SK-N-DZ (cell line): ENCODE measurements at regions not wholly inside any gene's neighbourhood (a gene's known extent, or its start where the extent isn't known, plus 50 kb on each side); places are given as distances from the start of the nearest gene placed in this dataset.
A peak's percentile ranks its signal among the peaks of the same experiment; 100 is the strongest.

Experiments
- DNase-seq: peaks from one replicate; pipeline ENCODE4 v3.0.0-alpha.2; 2015; ENCODE audit warnings: low spot score

DNA sequence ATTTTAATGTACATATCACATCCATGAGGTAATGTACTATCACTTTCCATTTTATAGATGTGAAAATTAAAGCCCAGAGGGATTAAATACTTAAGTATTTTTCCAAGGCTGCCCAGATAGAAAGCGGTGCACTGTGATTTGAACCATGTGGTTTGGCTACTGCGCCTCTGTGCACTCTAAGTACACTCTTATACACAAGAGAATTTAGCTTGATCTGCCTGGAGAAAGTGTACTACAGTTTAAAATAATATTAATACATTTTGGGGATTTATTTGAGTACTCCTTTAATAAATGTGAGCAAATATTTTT is 360.4 kb upstream of the ACTBL2 start:
- DNase-seq: no peak

DNA sequence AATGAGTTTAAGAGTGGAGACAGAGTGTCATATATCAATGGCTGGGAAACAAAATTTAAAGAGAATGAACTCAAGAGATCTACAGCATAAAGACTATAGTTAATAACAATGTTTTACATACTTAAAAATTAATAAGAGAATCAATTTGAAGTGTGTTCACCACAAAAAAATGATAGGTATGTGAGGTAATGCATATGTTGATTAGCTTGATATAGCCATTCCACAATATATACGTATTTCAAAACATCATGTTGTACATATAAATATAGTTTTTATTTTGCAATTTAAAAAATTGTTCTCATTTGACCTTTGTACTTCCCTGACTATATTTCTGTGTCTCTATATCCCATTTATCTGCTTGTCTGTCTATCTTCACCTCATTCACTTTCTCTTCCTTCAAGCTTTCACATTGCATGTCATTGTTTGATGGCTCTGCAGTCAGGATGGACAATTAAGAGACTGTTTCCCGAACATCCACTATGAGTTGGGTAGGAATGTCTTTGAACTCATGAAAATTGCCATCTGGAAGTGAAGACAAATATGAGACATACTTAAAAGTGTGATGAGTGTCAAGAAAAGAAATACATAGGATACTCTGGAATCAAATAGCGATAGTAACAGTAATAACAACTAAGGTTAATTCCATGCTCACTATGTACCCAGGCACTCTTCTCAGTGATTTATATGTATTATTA is 359.9 kb upstream of the ACTBL2 start:
- no peak for DNase-seq

DNA sequence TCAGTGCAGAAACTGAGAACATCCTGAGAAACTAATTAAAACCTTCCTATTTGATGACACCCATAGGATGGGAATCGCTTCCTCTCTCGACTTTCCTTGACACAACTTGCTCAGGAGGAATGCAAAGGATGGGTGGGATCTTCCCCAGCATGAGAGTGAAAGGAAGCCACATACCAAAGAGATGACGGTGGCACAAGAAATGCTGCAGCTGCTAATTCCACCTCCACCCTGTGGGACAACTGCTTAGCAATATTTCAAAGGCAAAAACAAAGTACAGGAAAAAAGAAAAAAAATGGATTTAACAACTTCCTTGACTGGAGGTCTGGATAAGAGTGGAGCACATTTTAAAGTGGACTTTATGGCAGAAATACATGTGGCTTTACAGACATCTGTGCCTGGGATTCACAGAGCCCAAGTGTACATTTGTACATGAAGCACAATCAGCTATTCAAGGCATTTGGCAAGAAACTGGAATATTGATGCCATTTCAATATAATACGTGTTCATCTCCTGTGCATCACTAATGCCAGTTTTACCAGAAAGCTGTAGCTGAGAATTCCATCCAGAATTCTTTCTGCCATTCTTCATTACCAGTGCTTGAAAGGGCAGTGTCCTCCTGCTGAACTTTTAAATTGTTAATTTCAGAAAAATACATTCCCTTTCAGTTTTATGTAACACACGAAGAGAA is 359.2 kb upstream of the ACTBL2 start:
- DNase-seq: no peak

DNA sequence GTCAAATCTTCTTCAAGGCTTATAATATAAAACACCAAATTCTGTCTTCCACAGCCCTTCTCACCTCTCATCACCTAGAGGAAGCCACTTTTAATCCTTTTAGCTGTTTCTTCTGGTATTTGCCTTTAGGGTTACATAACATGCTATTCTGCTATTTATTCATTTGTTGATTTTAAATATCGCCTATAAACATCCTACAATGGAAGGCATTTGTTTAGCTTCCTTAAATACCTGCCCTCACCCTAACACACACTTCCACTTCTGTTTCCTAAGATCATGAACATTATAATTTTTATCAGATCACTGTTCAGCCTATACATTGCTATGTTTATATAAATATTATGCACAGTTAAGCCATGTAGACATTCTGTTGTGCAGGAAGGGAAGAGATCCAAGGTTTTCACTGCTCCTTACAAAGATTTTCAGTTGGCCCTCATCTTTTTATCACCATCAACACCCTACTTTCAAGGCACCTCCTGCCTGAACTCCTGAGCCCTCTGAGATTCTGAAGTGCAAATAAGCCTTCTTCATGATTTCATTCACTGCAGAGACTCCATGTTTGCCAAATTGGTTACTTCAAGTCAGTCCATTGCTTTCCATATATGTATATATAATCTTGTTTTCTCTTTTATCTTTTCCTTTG is 356.9 kb upstream of the ACTBL2 start:
- DNase-seq: no peak

DNA sequence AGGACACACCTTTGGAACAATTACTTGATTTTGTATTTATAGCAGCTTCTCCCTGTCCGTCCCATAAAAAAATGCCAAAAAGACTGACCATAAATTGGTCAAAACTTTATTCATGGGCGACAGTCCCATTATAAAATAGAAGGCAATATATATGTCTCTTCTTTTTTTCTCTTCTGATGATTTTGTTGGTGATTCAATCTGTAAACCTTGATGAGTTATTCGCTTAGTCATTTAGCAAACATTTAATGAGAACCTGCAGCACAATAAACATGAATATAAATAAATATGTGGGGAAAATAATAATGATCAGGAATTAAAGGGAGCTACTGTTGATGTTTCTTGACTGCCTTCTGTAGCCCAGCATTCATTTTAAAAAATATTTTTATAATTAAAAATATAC is 356.4 kb upstream of the ACTBL2 start:
- no peak for DNase-seq

DNA sequence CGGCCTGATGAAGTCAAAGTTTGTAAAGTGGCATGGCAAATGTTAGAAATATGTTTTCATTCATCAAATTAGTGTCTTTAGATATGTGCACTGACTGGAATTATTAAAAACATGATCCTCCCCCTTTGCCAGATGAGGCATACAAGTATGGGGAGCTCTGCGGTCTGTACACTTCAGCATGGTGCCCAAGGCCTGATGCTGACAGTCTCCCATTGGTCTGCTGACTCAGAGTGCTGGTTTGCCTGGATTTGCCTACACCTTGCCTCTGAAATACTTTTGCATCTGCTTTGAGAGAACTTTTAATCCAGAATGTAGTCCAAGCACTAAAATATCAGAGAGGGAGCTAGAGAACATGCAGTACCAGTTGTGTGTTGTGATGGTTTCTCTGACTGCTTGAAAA is 354.3 kb upstream of the ACTBL2 start:
- DNase-seq: no peak

DNA sequence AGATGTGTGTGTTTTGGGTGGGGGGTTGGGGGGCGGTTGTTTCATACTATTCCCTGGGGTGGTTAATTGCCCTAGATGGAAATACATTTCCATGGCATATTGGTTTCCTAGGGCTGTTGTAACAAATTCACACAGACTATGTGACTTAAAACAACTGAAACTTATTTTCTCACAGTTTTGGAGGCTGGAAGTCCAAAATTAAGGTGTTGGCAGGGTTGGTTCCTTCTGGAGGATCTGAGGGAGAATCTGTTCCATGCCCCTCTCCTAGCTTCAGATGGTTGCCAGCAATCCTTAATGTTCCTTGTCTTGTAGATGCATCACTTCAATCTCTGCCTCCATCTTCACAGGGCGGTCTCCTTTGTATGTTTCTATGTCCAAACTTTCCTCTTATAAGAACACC is 353.7 kb upstream of the ACTBL2 start:
- DNase-seq: no peak

DNA sequence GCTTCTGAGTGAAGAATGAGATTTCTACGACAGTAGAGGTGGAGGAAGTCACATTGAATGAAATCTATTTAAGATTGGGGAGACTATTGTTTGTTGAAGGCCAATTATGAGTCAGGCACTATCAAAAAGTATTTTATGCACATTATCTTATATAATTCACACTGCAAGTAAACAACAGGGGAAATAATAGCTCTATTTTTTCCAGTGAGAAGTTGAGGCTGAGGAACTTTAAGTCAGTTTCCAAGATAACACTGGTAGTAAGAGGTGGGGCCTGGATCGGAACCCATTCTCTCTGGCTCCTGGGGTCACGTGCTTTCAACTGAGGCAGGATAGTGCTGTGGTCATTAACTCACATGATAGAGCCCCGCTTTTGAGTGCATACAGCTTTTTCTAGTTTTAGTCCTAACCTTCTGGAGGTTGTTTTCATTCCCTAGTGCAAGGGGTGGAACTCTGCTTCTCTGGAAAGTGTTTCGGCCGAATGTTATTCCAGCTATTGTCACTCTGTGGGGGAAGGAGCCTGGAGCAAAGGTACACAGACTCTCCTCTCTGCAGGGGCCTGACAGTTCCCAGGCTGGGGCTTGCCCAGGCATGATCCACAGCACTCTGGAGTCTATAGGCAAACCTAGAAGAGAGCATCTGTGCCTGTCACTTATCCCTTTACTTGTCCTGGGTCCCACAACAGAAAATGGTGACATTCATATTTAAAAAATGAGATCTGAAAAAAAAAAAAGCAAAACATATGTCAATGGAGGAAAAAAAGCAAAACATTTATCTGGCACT is 352.4 kb upstream of the ACTBL2 start:
- peak; percentile 10 for DNase-seq

DNA sequence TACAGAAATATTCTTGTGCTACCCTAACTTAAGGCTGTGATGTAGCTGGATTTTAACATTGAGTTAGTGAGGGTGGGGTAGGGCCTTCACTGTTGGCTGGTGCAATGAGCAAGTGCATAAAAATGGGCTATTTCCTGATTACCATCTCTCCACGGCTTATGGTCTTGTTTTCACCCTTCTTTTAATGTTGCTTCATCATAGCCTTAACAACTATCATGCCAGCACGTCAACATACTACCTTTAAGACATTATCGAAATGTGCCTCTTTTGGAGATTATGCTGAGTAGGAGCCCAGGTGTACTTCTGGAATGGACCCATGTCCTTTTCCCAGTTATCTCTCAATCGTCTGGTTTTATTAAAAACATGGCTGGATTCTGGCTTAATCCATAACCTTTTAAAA is 350.9 kb upstream of the ACTBL2 start:
- DNase-seq: no peak

DNA sequence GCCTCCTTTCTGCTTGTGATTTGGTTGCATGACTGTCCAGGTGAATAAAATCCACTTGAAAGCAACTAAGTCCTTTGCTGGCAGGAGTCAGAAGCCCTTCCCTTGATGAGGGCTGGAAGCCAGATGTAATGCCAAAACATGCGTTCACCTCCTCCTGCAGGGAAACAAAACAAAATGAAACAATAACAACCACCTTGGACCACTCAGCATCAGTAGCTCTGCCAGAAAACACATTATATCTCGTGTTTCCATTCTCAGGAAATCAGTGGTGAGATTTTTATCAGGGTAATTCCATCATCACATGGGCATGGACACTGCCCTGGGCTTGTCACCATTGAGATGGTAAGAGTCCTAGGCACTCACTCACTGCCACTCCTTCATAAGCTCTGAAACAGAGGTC is 350.3 kb upstream of the ACTBL2 start:
- DNase-seq: peak; percentile 10

DNA sequence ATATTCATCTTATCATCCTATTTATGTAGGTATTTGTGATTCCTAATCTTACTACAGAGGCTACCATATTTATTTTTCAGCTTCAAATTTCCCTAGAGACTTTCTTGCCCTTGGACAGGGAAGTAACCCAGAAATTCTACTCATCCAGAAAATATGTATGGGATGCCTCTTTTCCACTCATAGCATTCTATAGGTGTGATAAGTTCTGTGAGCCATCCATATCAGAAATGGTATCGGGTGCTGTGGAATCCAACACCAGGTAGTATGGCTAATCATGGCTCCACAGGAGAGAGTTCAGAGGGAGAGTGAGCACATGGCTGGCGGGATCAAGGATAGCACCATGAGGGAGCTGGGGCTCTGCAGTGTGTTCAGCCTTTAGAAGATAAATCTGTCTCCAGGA is 349.3 kb upstream of the ACTBL2 start:
- no peak for DNase-seq

DNA sequence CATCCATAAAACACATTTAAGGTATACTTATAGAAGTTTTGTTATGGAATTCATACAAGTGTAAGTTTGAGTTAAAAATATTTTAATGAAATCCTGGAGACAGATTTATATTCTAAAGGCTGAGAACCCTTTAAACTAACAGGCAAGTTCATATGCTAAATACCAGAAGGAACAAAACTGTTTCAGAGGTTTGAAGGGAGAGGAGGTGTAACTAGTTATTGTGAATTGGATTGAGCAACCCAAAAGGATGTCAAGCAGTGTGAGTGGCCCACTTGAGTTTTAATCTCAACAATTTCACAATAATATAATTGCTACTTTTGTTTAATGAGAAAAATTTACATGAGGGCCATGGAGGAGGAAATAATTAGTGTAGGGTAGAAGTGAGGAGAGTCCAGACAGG is 348.5 kb upstream of the ACTBL2 start:
- no peak for DNase-seq

DNA sequence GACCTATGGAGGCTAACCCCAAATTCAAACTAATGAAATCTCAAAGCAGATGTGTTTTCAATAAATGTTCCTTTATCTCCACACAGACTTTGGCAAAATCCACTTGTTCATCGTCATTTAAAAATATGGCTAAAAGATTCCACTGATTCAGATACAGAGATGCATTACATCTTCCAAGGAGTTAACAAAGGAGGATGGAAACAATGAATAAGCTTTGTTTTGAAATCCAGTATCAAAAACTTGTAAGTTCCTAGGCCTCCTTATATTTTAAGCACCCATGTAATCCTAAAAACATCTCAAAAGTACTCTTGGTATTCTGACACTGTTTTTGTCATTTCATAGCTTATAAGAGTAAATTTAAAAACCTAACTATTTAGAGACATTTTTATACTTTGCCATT is 345.6 kb upstream of the ACTBL2 start:
- no peak for DNase-seq

DNA sequence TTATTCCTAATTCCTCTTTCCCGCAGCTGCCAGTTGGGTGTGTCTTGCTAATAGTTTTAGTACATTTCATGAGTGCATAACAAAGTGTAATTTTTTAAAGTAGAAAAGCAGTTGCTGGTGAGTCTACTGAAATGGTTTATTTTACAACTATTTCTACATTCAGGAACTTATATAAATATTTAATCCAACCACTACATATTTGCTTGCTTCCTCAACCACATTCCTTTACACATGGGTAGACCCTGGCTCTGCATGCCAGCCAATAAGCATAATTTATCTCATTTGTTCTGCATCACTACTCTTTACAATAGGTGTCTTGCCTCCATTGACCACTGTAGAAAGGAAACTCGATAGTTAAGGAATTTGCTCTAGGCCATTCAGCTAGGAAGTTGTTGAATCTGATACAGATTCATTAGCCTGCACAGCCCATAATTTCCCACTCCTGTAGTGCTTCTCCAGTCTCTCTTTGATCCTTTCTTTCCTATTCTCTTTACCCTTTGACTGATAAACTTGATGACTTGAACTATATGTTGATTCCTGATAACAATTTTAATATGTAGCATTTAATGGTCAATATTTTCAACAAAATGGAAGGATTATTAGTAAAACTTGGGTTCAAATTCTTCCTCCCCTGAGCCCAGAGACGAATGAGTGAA is 342.5 kb upstream of the ACTBL2 start:
- DNase-seq: no peak

DNA sequence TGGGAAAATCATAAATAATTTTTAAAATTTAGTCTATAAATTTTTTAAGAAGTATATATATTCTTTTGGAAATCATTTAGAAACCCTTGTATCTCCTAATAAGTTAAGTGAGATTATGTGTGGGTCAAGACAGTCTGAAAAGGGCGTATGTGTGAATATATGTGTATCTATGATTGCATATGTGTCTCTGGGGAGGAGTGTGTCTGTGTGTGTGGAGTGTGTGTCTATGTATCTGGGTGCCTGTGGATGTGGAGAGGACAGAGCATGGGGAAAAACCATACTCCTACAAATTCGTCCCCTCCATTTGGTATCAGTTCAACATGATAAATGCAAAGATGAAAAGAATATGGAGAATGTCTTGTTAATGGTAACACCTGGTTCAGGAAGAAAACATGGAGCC is 342.0 kb upstream of the ACTBL2 start:
- no peak for DNase-seq

DNA sequence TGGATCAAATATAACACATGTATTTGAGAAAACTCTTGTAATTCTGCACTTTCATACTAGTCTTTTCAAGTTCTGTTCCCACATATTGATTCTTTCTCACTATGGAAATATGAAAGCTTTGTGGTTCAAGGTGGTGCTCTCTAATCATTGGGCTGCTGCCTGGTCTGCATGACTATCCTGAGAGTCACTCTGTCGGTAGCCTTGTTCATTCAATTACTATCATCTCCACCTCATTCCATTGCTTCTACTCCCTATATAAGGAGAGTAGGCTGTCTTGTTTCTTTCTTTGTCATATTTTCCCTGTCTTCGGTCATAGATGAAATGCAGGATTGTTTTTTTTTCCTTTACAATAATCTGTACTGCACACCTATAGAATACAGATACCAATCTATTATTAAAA is 341.4 kb upstream of the ACTBL2 start:
- DNase-seq: no peak

DNA sequence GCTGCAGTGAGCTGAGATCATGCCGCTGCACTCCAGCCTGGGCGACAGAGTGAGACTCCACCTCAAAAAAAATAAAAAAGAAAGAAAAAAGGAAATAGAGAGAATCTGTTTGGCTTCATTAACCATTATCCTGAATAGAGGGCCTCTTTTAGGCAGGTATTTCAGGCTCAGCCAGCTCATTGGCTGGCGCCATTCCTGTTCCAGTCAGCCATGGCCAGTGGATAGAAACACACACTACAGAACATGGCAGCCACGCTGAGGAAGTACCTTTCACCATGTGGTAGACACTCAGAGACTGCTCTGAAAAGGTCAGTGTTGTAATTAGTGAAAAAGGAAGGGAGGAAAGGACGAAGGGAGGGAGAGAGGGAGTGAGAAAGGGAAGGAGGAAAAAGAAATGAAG is 340.0 kb upstream of the ACTBL2 start:
- no peak for DNase-seq

DNA sequence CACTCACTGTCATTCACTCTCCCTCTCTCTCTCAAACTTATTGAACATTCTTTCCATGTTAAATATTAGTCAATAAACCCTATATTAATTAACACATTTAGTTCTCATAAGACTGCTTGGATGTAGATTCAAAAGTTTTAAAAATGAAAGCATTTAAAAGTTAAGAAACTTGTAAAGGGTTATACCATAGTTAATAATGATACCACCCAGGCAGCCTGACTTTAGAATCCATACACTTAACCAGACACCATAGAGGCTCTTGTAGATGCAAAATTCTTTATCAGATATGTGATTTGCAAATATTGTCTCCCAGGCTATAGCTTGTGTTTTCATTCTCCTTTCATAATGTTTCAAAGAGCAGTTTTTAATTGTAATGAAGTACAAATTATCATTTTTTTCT is 335.8 kb upstream of the ACTBL2 start:
- DNase-seq: no peak

DNA sequence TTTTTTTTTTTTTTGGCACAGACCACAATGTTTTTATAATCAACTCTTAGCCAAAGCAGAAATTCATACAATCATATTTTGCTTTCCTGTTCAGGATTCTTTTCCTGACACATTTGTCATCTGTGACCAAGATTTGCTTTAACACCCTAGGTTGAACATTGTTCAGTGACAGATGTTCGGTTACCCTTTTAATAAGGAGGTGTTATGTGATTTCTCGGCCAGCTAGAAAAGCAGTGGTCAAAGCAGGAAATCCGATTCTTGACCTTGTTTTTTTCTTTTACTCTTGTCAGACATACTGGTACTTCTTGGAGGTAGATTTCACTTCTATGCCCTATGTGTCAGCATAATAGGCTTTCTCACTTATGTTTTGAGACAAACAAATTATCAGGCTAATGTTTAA is 335.3 kb upstream of the ACTBL2 start:
- DNase-seq: no peak

DNA sequence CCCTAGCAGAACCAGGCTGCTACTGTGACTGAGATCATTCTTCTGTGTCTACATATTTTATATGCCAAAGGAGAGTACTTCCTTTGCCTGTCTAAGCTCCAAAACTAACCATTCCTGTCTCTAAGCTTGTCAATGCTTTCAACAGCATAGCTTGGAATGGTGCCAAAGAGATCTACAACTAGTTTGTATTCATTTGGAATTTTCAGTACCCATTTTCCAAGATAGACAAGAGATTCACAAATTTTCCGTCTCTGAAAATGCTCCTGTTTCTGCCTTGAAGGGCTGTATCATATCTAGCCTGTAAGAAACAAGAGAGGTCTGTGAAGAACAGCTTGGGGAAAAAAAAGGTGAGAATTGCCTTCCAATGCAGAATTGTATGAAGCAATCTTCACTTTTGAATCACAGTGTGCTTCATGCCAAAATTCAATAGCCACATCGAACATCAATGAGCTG is 334.4 kb upstream of the ACTBL2 start:
- no peak for DNase-seq

DNA sequence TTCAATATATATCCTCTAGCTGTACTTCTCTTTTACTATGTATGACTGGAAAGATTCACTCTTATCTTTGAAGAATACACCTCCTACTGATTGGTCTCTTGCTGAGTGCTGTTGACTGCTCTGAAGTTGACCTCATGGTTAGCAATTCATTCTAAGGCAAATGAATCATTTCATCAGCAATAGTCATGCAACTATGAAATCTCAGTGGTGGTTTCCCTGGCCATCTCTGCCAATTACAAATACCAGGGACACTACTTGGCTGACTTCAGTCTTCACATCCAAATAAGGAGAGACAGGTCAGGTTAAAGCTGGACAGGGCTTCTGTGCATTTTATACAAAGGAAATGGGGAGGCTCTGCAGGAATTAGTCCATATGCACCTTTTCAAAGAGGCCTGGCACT is 333.5 kb upstream of the ACTBL2 start:
- no peak for DNase-seq

DNA sequence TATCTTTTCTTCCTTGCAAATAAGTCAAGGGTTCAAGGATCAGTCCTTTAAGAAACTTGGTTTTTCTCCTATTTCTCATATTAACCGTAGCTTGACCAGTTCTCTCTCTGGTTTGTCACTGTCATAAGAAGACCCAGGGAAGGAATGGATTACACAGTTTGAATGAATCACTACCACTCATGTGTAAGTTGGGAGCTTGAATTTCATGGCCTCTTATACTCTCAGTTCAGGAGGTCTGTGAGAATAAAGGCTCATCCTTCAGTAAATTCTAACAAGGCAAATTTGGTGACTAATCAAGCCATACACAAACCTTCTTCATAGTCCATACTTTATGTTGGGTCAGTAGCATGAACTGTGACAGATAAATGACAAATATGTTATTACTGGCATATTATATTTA is 323.1 kb upstream of the ACTBL2 start:
- no peak for DNase-seq
